Spleen (tissue), 7 donors: ENCODE measurements at regions not wholly inside any gene's neighbourhood (a gene's known extent, or its start where the extent isn't known, plus 50 kb on each side); places are given as distances from the start of the nearest gene placed in this dataset.

Experiments used
- CTCF ChIP-seq, 11 experiments: fragments of 200-600 bp in 7 of 11; fragments of 450-650 bp in 4 of 11; sonication (generic) in 4 of 11; IDR thresholded peaks in 8 of 11; conservative IDR thresholded peaks in 3 of 11; 1 replicate in 7 of 11; 2 replicates in 4 of 11; pipeline versions ENCODE4 v1.4.0 to v1.8.0; 2016 to 2021; ENCODE audit warnings: antibody characterized with exemption in 11 of 11, inconsistent platforms in 4 of 11, mild to moderate bottlenecking in 1 of 11
- POLR2A ChIP-seq, 3 donors: fragments of 450-650 bp; IDR thresholded peaks; one replicate each; pipeline ENCODE4 v1.5.1; 2017; ENCODE audit warnings: antibody characterized with exemption in 3 of 3, mild to moderate bottlenecking in 1 of 3
- donor health status: DM: no; HTN: no; CAD: no; lungs with moderate emphysema.
- donor health status: DM: no; HTN: no; CAD: no.
- donor health status: DM: no; HTN: no; CAD: no.

- no peak for TF ChIP-seq CTCF (IDR thresholded peaks at IDR 0.05 in 8 of 11, conservative IDR thresholded peaks at IDR 0.05 in 3 of 11)
- no peak for TF ChIP-seq POLR2A (IDR thresholded peaks at IDR 0.05)
Measured at GRCh38 chr2:184359379-184359778, 238.9 kb upstream of the ZNF804A start.
